GM21423 (cell line): ENCODE measurements at regions not wholly inside any gene's neighbourhood (a gene's known extent, or its start where the extent isn't known, plus 50 kb on each side); places are given as distances from the start of the nearest gene placed in this dataset.

Experiments used
- ATAC-seq: cut with Tn5 transposase; IDR thresholded peaks from one replicate; pipeline ENCODE4 v1.9.1; 2021; ENCODE audit warnings: mild to moderate bottlenecking, moderate library complexity; ENCODE audit not compliant: unreplicated experiment

DNA sequence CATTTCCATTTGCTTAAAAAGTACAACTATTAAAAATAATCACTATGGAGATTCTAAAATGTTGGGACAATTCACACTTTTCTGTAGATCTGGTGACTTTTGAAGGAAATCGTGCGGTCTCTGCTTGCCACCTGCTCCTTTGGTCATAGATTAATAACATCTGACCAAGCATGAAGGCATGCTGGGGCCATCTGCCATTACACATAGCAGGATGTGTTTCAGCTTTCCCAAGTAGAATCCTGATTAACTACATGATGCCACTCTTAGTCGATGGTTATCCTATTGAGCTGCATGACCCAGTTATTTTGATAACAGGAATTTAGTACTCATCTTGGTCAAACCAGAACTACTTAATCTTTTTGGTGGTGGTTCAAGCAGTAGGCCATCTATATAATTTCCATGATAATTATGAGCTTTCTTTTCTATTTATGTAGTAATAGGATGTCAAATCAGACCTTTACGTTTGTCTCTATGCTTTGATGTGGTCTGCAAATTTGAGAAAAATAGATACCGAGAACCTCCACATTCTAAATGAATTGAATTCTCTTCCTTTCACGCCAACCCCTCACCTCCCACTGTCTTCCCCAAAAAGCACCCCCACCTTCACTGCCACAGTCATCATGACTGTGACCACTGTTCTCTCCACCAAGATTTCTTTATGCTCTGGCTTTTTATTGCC is 158.1 kb downstream of the DIPK2A start:
- ATAC-seq = no peak

DNA sequence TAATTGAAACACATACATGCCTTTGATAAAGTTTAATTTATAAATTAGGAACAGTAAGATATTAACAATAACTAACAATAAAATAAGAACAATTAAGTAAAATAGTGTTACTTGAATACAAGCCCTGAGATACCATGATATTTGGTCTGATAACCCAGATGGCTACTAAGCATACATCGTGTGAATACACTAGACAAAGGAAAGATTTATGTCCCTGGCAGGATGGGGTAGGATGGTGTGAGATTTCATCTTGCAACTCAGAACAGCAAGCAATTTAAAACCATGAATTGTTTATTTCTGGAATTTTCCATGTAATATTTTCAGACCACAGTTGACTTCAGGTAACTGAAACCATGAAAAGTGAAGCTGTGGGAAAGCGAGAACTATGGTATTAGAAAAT is 169.5 kb downstream of the DIPK2A start:
- no peak for ATAC-seq

DNA sequence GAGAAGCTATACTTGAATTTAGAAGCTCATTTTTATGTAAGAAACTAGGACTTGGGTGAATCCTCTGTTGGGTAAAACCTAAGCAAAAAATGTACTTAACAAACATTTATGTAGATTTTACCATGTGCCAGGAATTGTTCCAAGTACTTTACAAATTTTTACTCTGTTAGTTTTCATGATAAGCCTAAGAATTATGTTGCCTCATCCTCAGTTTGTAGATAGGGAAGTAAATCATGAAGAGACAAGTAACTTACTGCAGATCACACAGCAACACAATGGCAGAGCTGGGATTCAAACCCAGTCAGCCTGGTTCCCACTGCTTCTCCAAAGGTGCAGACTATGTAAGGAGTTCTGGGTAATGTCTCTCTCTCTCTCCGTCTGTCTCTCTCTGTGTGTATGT is 169.9 kb downstream of the DIPK2A start:
- no peak for ATAC-seq

GRCh38 chr3:144142151-144142840 is 170.7 kb downstream of the DIPK2A start:
- ATAC-seq = no peak

DNA sequence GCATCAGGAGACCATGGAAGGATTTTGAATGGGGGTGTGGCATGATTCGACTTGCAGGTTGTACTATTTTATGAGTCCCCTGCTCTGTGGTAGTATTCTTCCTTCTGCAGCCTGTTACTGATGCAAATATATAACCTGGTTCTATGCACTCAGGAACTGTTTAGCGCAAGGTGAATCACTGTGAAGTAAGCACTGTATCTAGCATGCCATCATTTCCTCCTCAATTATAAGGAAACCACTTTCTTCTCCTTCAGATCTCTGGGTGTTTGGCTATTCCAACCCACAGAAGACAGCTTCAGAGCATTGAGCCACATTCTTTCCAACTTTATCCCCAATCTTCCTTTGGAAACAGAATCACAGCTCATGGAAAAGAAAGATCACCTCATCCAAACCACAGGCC is 176.7 kb downstream of the DIPK2A start:
- no peak for ATAC-seq

GRCh38 chr3:144151983-144152382 is 180.4 kb downstream of the DIPK2A start:
- ATAC-seq = no peak

DNA sequence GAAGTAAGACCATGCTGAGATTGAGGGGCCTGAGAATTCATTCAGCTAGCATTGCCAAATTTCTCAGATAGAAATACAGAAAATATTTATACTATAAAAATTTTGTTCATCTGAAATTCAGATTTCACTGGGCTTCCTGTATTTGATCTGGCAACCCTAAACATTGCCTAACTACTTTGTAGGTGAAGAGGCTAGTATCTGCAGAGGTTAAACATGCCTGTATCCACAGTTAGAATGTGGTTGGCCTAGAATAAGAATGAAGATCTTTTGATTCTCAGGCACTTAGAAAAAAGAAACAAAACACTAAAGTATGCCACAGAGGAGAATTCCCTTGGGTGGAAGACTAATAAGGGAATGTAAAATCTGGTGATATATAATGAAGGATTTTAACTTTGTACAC is 189.0 kb downstream of the DIPK2A start:
- no peak for ATAC-seq

DNA sequence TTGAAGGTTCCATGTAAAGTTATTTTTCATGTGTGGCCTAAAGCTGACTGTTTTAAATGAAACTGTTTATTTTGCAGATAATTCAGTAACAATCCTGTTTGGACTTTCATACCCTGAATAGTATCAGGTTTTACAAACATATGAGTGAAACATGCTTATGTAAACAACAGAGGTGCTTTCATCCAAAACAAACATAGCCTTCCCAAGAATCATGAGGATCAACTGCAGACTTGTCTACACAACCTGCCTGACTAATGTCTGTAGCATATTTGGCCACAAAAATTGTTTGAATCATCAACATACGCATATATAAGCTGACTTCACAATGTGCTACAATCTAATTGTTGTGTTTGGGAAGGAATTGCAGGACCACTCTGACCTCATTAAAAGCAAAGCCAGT is 190.4 kb downstream of the DIPK2A start:
- no peak for ATAC-seq

GRCh38 chr3:144164352-144164751 is 192.7 kb downstream of the DIPK2A start:
- no peak for ATAC-seq

DNA sequence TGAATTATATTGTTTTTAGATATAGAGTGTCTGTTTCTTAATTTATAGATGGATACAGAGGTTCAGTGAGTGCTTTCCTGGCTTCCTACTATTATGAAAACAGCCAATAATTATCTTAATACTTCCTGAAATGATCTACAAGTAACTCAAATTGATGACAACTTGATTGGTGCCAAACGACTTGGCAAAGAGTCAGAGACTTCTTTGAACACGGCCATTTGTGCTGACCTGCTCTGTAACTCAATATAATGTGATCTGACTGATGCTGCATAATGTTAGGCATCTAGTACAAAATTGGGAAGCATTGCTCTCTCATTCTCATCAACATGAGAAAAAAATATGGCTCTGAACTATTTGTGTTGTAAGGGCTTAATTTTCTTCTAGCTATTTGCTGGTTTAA is 193.9 kb downstream of the DIPK2A start:
- ATAC-seq = no peak

GRCh38 chr3:144167634-144168033 is 196.0 kb downstream of the DIPK2A start:
- ATAC-seq = no peak

DNA sequence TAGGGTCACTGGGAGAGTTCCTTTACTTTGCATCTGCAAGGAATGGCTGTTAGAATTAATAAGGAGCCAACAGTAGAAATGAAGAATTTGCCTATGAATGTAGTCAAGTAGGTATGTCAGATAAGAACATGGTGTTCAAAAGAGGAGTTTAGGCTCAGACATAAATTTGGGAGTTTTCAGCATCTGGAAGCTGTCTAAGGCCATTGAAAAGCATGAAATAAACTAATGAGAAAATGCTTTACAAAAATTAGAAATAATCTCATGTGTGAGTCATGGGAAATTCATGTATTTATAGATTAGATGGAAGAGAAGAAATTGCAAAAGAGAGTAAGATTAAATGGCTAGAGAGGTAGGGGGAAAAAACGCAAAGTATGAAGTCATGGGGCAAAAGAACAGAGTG is 201.9 kb downstream of the DIPK2A start:
- ATAC-seq = no peak

DNA sequence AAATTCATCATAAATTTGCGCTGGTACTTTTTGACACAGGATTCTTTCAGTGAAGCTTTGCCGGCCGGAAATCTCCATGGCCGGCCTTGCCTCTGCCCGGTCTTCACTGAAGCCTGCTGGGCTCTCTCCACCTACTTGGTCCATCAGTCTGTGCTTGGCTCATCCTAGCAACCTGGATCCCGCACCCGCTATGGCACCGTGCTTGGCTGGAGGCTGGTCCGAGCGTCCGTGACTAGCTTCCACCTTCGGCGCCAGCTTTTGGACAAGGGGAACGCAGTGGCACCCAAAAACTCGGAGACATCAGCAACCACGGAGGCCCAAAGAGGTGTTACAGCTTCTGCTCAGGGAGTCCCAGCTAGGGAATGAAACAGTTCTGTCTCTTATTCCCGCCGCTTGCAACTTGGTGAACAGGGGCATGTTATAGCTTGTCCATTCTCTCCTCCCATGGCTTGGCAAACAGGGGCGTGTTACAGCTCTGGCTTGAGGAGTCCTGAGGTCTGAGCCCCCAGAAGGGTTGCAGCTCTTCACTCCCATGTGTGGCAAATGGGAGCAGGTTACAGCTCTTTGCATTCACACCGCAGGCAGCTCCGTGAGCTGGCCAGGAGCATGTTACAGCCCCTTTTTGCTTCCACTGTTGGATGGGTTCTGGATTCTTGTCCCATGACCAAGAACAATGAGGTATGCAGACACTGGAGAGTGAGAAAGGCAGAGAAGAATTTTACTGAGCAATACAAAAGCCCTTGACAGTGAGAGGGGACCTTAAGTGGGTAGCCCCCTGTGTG is 204.2 kb downstream of the DIPK2A start:
- no peak for ATAC-seq

DNA sequence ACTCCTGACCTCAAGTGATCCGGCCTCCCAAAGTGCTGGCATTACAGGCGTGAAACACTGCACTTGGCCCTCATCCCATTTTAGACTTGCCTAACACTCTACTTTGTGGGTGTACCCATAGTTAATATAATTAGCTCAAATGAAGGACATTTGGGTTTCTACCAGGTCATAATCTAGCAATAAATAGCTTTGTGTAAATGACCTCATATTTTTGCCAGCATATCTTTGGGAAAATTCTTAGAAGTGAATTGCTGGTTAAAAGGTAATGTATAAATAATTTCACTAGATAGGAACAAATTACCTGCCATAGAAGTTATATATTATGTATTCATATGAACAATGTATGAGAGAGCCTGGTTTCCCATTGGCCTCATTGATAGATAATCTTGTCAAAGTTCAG is 206.0 kb downstream of the DIPK2A start:
- no peak for ATAC-seq

GRCh38 chr3:144178607-144179006 is 207.0 kb downstream of the DIPK2A start:
- ATAC-seq = no peak

- no peak for ATAC-seq
Observed at GRCh38 chr3:144181062-144181461, 209.4 kb downstream of the DIPK2A start.

DNA sequence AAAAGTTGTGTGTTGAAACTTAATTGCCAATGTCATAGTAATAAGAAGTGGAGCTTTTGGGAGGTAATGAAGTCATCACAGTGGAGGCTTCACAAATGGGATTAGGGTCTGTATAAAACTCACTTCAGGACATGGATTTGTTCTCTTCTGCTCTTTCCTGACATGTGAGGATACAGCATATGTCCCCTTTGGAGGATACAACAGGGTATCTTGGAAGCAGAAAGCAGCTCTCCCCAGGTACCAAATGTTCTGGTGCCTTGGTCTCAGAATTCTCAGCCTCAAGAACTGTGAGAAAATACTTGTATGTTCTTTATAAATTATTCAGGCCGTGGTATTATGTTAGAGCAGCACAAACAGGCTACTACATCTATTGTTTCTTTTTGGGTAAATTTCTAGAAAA is 210.9 kb downstream of the DIPK2A start:
- ATAC-seq = no peak

GRCh38 chr3:144185276-144185675 is 213.7 kb downstream of the DIPK2A start:
- no peak for ATAC-seq

DNA sequence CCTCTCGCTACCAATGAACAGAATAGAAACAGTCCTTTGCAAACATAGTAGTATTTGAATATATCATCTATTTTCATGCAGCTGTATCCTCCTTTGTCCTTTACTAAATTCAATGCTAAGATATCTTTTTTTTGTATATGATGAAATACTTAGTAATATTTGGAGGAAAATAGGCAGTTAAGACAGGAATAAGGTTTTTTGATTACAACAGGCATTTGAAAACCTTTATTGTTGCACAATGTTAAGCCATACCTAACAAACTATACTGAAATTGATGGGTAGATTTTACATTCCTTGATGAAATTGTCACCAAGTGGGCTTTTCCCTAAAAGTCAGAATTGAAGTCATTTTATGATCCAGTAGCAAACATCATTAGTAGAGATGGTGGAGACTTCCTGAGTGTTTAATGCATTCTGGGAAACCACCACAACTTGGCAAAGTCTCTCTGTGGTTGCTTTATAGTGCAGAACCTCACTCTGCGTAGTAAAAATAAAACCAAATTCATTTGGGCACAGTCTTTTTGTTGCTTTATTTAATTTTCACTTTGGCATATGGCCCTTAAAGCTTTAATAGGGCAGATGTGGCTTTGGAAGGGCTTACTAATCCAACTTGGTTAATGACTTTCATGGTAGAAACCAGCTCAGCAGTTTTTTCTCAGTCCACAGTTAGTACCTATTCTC is 216.0 kb downstream of the DIPK2A start:
- ATAC-seq = no peak

DNA sequence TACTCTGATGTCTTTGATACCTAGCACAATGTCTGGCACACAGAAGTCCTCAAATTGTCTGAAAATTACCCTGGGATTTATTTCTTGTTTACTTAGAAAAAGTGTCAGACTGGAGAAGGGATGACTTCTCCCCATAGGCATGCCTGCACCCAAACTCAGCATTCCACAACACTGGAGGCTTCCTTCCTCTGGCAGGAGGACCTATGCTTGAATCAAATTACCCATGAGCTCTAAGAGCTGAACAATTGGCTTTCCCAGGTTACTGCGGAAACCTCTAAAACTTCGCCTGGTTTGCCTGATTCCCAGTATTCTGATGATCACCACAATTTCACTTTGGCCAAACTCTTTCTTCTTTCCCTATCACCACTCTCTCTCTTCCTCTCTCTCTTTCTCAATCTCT is 217.4 kb downstream of the DIPK2A start:
- ATAC-seq = no peak

DNA sequence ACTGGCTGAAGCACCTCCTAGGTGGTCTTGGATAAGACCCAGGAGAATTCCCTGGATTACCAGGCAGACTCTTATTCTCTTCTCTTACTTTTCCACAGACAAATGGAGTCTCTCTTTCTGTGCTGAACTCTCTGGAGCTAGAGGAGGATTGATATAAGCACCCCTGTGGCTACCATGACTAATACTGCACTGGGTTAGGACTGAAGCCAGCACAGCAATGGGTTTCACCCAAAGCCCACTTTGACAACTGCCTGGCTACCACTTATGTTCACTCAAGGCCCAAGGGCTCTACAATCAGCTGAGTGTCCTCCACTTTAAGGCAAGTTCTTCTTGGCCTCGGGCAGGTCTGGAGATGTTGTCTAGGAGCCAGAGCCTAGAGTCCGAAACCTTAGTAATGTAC is 225.5 kb downstream of the DIPK2A start:
- ATAC-seq = no peak
